HG03460 (cell line): ENCODE measurements at regions not wholly inside any gene's neighbourhood (a gene's known extent, or its start where the extent isn't known, plus 50 kb on each side); places are given as distances from the start of the nearest gene placed in this dataset.

Experiments
- ATAC-seq: cut with Tn5 transposase; IDR thresholded peaks from one replicate; pipeline ENCODE4 v1.9.1; 2021; ENCODE audit not compliant: unreplicated experiment

GRCh38 chr10:36704124-36704523 is 421.3 kb upstream of the ANKRD30A start:
- no peak for ATAC-seq

GRCh38 chr10:36703179-36703578 is 422.2 kb upstream of the ANKRD30A start:
- no peak for ATAC-seq

- no peak for ATAC-seq
These were observed 425.3 kb upstream of the ANKRD30A start for GRCh38 chr10:36700123-36700522.

- ATAC-seq: no peak
These were observed 432.6 kb upstream of the ANKRD30A start for GRCh38 chr10:36692759-36693158.

GRCh38 chr10:36688717-36689116 is 436.7 kb upstream of the ANKRD30A start:
- no peak for ATAC-seq

- ATAC-seq: no peak
These were observed 442.0 kb upstream of the ANKRD30A start for GRCh38 chr10:36683421-36683820.

- no peak for ATAC-seq
These were observed 443.4 kb upstream of the ANKRD30A start for GRCh38 chr10:36681751-36682632.

GRCh38 chr10:36679554-36679953 is 445.8 kb upstream of the ANKRD30A start:
- ATAC-seq: no peak

- no peak for ATAC-seq
These were observed 448.0 kb upstream of the ANKRD30A start for GRCh38 chr10:36677431-36677768.

- ATAC-seq: no peak
These were observed 448.5 kb upstream of the ANKRD30A start for GRCh38 chr10:36676756-36677430.

- ATAC-seq: no peak
These were observed 449.1 kb upstream of the ANKRD30A start for GRCh38 chr10:36676321-36676720.

GRCh38 chr10:36675458-36675880 is 449.9 kb upstream of the ANKRD30A start:
- ATAC-seq: no peak

- no peak for ATAC-seq
These were observed 453.8 kb upstream of the ANKRD30A start for GRCh38 chr10:36671607-36672006.

GRCh38 chr10:36670621-36671402 is 454.6 kb upstream of the ANKRD30A start:
- no peak for ATAC-seq

GRCh38 chr10:36669615-36670352 is 455.6 kb upstream of the ANKRD30A start:
- no peak for ATAC-seq

- no peak for ATAC-seq
These were observed 458.9 kb upstream of the ANKRD30A start for GRCh38 chr10:36666451-36666850.

- ATAC-seq: no peak
These were observed 462.8 kb upstream of the ANKRD30A start for GRCh38 chr10:36662571-36662970.

- no peak for ATAC-seq
These were observed 475.1 kb upstream of the ANKRD30A start for GRCh38 chr10:36650274-36650673.

GRCh38 chr10:36647540-36647939 is 477.9 kb upstream of the ANKRD30A start:
- no peak for ATAC-seq

- ATAC-seq: no peak
These were observed 484.8 kb upstream of the ANKRD30A start for GRCh38 chr10:36640626-36641025.
